Fibroblast of villous mesenchyme (primary cell): ENCODE measurements at regions not wholly inside any gene's neighbourhood (a gene's known extent, or its start where the extent isn't known, plus 50 kb on each side); places are given as distances from the start of the nearest gene placed in this dataset.

ENCODE experiments used
- DNase-seq: peaks from one replicate; pipeline ENCODE4 v3.0.0-alpha.2; 2010; ENCODE audit warnings: low read depth
- H3K4me3 ChIP-seq: 2 replicates; pipeline ENCODE4 v1.5.1; 2011; ENCODE audit warnings: low read depth, mild to moderate bottlenecking, low read length
- CTCF ChIP-seq: IDR thresholded peaks from 2 replicates; pipeline ENCODE4 v1.5.1; 2012; ENCODE audit warnings: low read depth, mild to moderate bottlenecking, low read length; ENCODE audit not compliant: insufficient read depth

- H3K4me3 ChIP-seq = no peak overlapping the region
- TF ChIP-seq CTCF = no peak
- no peak for DNase-seq
Observed at GRCh38 chr4:124279741-124280140, 432.8 kb downstream of the ANKRD50 start.

- H3K4me3 ChIP-seq = no peak overlapping the region
- no peak for TF ChIP-seq CTCF
- DNase-seq = no peak
Observed at GRCh38 chr4:124282301-124282898, 430.1 kb downstream of the ANKRD50 start.

GRCh38 chr4:124288706-124289486, 423.6 kb downstream of the ANKRD50 start:
- H3K4me3 ChIP-seq = no peak overlapping the region
- peak; percentile 37 for DNase-seq
- TF ChIP-seq CTCF = no peak

GRCh38 chr4:124290678-124291077, 421.9 kb downstream of the ANKRD50 start:
- no peak for TF ChIP-seq CTCF
- DNase-seq = no peak

GRCh38 chr4:124295413-124295812, 417.1 kb downstream of the ANKRD50 start:
- H3K4me3 ChIP-seq = no peak overlapping the region
- no peak for DNase-seq
- no peak for TF ChIP-seq CTCF

More at GRCh38 chr4:124290678-124291077, 421.9 kb downstream of the ANKRD50 start:
- H3K4me3 ChIP-seq = no peak overlapping the region

GRCh38 chr4:124304941-124305340, 407.6 kb downstream of the ANKRD50 start:
- no peak overlapping the region for H3K4me3 ChIP-seq
- no peak for TF ChIP-seq CTCF
- no peak for DNase-seq
